GM23338 (cell line): ENCODE measurements at regions not wholly inside any gene's neighbourhood (a gene's known extent, or its start where the extent isn't known, plus 50 kb on each side); places are given as distances from the start of the nearest gene placed in this dataset.

Experiments used
- ATAC-seq: fragments of 200-7000 bp; cut with Tn5 transposase; 3 replicates; pipeline ENCODE4 v1.9.1; 2020
- DNase-seq: peaks from one replicate; pipeline ENCODE4 v3.0.0-alpha.2; 2015; ENCODE audit warnings: low spot score
- H2AFZ ChIP-seq: fragments of 200-600 bp; sonication (generic); 2 replicates; pipeline ENCODE4 v1.8.0; 2016; ENCODE audit warnings: antibody characterized with exemption, mild to moderate bottlenecking, moderate library complexity
- H3F3A ChIP-seq: fragments of 200-600 bp; sonication (generic); replicated peaks from 2 replicates; pipeline ENCODE4 v1.8.0; 2017; ENCODE audit warnings: antibody characterized with exemption, mixed run types, low read depth
- H3K27ac ChIP-seq: fragments of 200-600 bp; sonication (generic); 2 replicates; pipeline ENCODE4 v1.6.1; 2016; ENCODE audit warnings: low read depth
- H3K27me3 ChIP-seq: fragments of 200-600 bp; sonication (generic); 2 replicates; pipeline ENCODE4 v1.8.0; 2016; ENCODE audit warnings: mild to moderate bottlenecking, mixed run types, moderate library complexity; ENCODE audit not compliant: insufficient read depth
- H3K36me3 ChIP-seq: fragments of 200-600 bp; sonication (generic); 2 replicates; pipeline ENCODE4 v1.8.0; 2016; ENCODE audit warnings: mild to moderate bottlenecking; ENCODE audit not compliant: insufficient read depth
- H3K4me1 ChIP-seq: fragments of 200-600 bp; sonication (generic); 2 replicates; pipeline ENCODE4 v1.8.0; 2016; ENCODE audit warnings: mild to moderate bottlenecking, moderate library complexity; ENCODE audit not compliant: insufficient read depth
- H3K4me2 ChIP-seq: fragments of 200-600 bp; sonication (generic); 2 replicates; pipeline ENCODE4 v1.7.1; 2017; ENCODE audit warnings: mixed run types
- H3K4me3 ChIP-seq: fragments of 200-600 bp; sonication (generic); 2 replicates; pipeline ENCODE4 v1.6.1; 2016; ENCODE audit warnings: mixed run types
- H3K79me2 ChIP-seq: fragments of 200-600 bp; sonication (generic); replicated peaks from 2 replicates; pipeline ENCODE4 v1.8.0; 2017; ENCODE audit warnings: mild to moderate bottlenecking; ENCODE audit not compliant: insufficient read depth
- H3K9me2 ChIP-seq: fragments of 200-600 bp; sonication (generic); 2 replicates; pipeline ENCODE4 v1.8.0; 2017; ENCODE audit not compliant: insufficient read depth
- H4K20me1 ChIP-seq: fragments of 200-600 bp; sonication (generic); replicated peaks from 2 replicates; pipeline ENCODE4 v1.8.0; 2017; ENCODE audit warnings: mild to moderate bottlenecking; ENCODE audit not compliant: insufficient read depth
- H3K27ac Mint-ChIP-seq: 2 replicates; pipeline ENCODE4 v1.8.0; 2020; ENCODE audit warnings: inconsistent platforms, mild to moderate bottlenecking, moderate library complexity, mixed read lengths
- H3K27me3 Mint-ChIP-seq: 3 replicates; pipeline ENCODE4 v1.8.0; 2022; ENCODE audit warnings: low read depth, mild to moderate bottlenecking, moderate library complexity, mixed read lengths, inconsistent platforms; ENCODE audit not compliant: insufficient read depth, poor library complexity
- H3K36me3 Mint-ChIP-seq: 3 replicates; pipeline ENCODE4 v1.8.0; 2021; ENCODE audit warnings: low read depth, mild to moderate bottlenecking, inconsistent platforms, moderate library complexity, mixed read lengths
- H3K4me1 Mint-ChIP-seq: 3 replicates; pipeline ENCODE4 v1.8.0; 2020; ENCODE audit warnings: mild to moderate bottlenecking, inconsistent platforms, mixed read lengths
- H3K4me3 Mint-ChIP-seq: 3 replicates; pipeline ENCODE4 v1.8.0; 2021; ENCODE audit warnings: moderate library complexity, mild to moderate bottlenecking, inconsistent platforms, mixed read lengths
- H3K9me3 Mint-ChIP-seq: 3 replicates; pipeline ENCODE4 v1.8.0; 2020; ENCODE audit warnings: moderate library complexity, mild to moderate bottlenecking, inconsistent platforms, mixed read lengths
- CREB1 ChIP-seq: fragments of 250-450 bp; sonication (Bioruptor Pico); IDR thresholded peaks from 2 replicates; pipeline ENCODE4 v1.5.0; 2020; ENCODE audit warnings: low read depth, mild to moderate bottlenecking, moderate library complexity
- CTCF ChIP-seq, 2 experiments: fragments of 200-600 bp in 1 of 2; sonication (generic) in 1 of 2; conservative IDR thresholded peaks; 2 replicates each; pipeline versions ENCODE4 v1.5.1 to v1.6.1; 2016 to 2017; ENCODE audit warnings: antibody characterized with exemption in 2 of 2, low read depth in 2 of 2, mild to moderate bottlenecking in 2 of 2, moderate library complexity in 1 of 2
- ETS1 ChIP-seq: IDR thresholded peaks from 2 replicates; pipeline ENCODE4 v1.6.1; 2016; ENCODE audit warnings: antibody characterized with exemption
- EZH2 ChIP-seq: fragments of 200-600 bp; sonication (generic); IDR thresholded peaks from one replicate; pipeline ENCODE4 v1.8.0; 2017; ENCODE audit warnings: antibody characterized with exemption, mild to moderate bottlenecking, low read depth; ENCODE audit not compliant: unreplicated experiment
- EZH2phosphoT487 ChIP-seq: fragments of 200-600 bp; sonication (generic); IDR thresholded peaks from one replicate; pipeline ENCODE4 v1.8.1; 2018; ENCODE audit warnings: antibody characterized with exemption; ENCODE audit not compliant: unreplicated experiment
- JUNB ChIP-seq: IDR thresholded peaks from one replicate; pipeline ENCODE4 v1.6.1; 2016; ENCODE audit warnings: antibody characterized with exemption; ENCODE audit not compliant: unreplicated experiment
- NANOG ChIP-seq: IDR thresholded peaks from 2 replicates; pipeline ENCODE4 v1.6.1; 2016; ENCODE audit warnings: antibody characterized with exemption, borderline replicate concordance
- POLR2AphosphoS5 ChIP-seq: IDR thresholded peaks from 2 replicates; pipeline ENCODE4 v1.6.1; 2016; ENCODE audit warnings: antibody characterized with exemption, low read depth
- STAT1 ChIP-seq: IDR thresholded peaks from one replicate; pipeline ENCODE4 v1.6.1; 2016; ENCODE audit warnings: antibody characterized with exemption; ENCODE audit not compliant: unreplicated experiment
- ZNF114 ChIP-seq: fragments of 250-450 bp; sonication (Bioruptor Pico); IDR thresholded peaks from 2 replicates; pipeline ENCODE4 v1.5.0; 2020; ENCODE audit warnings: mild to moderate bottlenecking, moderate library complexity
- ZNF331 ChIP-seq: fragments of 250-450 bp; sonication (Bioruptor Pico); IDR thresholded peaks from 2 replicates; pipeline ENCODE4 v1.5.0; 2020; ENCODE audit warnings: low read depth, mild to moderate bottlenecking, moderate library complexity
- TF ChIP-seq, protein P1 (sequence below): IDR thresholded peaks from one replicate; pipeline ENCODE4 v1.6.1; 2018; ENCODE audit warnings: antibody characterized with exemption; ENCODE audit not compliant: unreplicated experiment
- TF ChIP-seq, protein P2 (sequence below): fragments of 250-450 bp; sonication (Bioruptor Pico); IDR thresholded peaks from 2 replicates; pipeline ENCODE4 v1.5.0; 2020; ENCODE audit warnings: mild to moderate bottlenecking, moderate library complexity

DNA sequence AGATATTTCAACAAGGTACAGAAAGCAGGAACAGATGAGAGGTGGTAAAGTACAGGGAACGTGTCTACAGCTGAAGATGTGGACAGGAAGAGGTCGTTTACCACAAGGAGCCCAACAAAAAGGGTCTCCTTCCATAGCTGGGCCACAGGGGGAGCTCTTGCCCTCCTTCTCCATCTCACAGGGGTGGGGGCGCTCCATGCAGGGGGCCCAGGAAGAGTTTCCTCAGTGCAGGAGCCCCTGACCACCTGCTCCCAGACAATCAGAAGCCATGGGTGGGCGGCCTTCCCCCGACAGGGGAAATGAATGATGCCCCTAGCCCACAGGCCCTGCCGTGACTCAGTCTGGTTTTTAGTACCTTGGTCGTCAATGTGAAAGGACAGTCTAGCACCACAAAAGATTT, 163.6 kb upstream of the ZNF516 start:
- TF ChIP-seq POLR2AphosphoS5 (no peak), ZNF114 (CRISPR knock-in tag) (no peak), STAT1 (no peak), ETS1 (no peak), EZH2phosphoT487 (no peak), JUNB (no peak), NANOG (no peak), ZNF331 (CRISPR knock-in tag) (no peak), EZH2 (no peak), CTCF (conservative IDR thresholded peaks at IDR 0.05; ENCODE audit: low read depth in 2 of 2) (peak; percentile 76 to 86), CREB1 (CRISPR knock-in tag) (no peak)
- TF ChIP-seq, protein P1, sequence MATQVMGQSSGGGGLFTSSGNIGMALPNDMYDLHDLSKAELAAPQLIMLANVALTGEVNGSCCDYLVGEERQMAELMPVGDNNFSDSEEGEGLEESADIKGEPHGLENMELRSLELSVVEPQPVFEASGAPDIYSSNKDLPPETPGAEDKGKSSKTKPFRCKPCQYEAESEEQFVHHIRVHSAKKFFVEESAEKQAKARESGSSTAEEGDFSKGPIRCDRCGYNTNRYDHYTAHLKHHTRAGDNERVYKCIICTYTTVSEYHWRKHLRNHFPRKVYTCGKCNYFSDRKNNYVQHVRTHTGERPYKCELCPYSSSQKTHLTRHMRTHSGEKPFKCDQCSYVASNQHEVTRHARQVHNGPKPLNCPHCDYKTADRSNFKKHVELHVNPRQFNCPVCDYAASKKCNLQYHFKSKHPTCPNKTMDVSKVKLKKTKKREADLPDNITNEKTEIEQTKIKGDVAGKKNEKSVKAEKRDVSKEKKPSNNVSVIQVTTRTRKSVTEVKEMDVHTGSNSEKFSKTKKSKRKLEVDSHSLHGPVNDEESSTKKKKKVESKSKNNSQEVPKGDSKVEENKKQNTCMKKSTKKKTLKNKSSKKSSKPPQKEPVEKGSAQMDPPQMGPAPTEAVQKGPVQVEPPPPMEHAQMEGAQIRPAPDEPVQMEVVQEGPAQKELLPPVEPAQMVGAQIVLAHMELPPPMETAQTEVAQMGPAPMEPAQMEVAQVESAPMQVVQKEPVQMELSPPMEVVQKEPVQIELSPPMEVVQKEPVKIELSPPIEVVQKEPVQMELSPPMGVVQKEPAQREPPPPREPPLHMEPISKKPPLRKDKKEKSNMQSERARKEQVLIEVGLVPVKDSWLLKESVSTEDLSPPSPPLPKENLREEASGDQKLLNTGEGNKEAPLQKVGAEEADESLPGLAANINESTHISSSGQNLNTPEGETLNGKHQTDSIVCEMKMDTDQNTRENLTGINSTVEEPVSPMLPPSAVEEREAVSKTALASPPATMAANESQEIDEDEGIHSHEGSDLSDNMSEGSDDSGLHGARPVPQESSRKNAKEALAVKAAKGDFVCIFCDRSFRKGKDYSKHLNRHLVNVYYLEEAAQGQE: no peak
- TF ChIP-seq, protein P2, sequence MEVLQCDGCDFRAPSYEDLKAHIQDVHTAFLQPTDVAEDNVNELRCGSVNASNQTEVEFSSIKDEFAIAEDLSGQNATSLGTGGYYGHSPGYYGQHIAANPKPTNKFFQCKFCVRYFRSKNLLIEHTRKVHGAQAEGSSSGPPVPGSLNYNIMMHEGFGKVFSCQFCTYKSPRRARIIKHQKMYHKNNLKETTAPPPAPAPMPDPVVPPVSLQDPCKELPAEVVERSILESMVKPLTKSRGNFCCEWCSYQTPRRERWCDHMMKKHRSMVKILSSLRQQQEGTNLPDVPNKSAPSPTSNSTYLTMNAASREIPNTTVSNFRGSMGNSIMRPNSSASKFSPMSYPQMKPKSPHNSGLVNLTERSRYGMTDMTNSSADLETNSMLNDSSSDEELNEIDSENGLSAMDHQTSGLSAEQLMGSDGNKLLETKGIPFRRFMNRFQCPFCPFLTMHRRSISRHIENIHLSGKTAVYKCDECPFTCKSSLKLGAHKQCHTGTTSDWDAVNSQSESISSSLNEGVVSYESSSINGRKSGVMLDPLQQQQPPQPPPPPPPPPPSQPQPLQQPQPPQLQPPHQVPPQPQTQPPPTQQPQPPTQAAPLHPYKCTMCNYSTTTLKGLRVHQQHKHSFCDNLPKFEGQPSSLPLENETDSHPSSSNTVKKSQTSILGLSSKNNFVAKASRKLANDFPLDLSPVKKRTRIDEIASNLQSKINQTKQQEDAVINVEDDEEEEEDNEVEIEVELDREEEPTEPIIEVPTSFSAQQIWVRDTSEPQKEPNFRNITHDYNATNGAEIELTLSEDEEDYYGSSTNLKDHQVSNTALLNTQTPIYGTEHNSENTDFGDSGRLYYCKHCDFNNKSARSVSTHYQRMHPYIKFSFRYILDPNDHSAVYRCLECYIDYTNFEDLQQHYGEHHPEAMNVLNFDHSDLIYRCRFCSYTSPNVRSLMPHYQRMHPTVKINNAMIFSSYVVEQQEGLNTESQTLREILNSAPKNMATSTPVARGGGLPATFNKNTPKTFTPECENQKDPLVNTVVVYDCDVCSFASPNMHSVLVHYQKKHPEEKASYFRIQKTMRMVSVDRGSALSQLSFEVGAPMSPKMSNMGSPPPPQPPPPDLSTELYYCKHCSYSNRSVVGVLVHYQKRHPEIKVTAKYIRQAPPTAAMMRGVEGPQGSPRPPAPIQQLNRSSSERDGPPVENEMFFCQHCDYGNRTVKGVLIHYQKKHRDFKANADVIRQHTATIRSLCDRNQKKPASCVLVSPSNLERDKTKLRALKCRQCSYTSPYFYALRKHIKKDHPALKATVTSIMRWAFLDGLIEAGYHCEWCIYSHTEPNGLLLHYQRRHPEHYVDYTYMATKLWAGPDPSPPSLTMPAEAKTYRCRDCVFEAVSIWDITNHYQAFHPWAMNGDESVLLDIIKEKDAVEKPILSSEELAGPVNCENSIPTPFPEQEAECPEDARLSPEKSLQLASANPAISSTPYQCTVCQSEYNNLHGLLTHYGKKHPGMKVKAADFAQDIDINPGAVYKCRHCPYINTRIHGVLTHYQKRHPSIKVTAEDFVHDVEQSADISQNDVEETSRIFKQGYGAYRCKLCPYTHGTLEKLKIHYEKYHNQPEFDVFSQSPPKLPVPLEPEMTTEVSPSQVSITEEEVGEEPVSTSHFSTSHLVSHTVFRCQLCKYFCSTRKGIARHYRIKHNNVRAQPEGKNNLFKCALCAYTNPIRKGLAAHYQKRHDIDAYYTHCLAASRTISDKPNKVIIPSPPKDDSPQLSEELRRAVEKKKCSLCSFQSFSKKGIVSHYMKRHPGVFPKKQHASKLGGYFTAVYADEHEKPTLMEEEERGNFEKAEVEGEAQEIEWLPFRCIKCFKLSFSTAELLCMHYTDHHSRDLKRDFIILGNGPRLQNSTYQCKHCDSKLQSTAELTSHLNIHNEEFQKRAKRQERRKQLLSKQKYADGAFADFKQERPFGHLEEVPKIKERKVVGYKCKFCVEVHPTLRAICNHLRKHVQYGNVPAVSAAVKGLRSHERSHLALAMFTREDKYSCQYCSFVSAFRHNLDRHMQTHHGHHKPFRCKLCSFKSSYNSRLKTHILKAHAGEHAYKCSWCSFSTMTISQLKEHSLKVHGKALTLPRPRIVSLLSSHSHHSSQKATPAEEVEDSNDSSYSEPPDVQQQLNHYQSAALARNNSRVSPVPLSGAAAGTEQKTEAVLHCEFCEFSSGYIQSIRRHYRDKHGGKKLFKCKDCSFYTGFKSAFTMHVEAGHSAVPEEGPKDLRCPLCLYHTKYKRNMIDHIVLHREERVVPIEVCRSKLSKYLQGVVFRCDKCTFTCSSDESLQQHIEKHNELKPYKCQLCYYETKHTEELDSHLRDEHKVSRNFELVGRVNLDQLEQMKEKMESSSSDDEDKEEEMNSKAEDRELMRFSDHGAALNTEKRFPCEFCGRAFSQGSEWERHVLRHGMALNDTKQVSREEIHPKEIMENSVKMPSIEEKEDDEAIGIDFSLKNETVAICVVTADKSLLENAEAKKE (CRISPR knock-in tag): 0 out of 2 replicates have a peak, but pooled peaks have one; percentile 31
- Histone ChIP-seq H3K79me2 (no peaks in the 10 kb centered on the region), H3K4me2 (no peak overlapping the region), H3F3A (no peaks in the 10 kb centered on the region), H3K27ac (no peak overlapping the region), H2AFZ (peak overlapping the region; percentile 9; the same call in 1 of the 2 replicates), H3K27me3 (no peaks in the 10 kb centered on the region), H4K20me1 (no peaks in the 10 kb centered on the region), H3K36me3 (no peaks in the 10 kb centered on the region), H3K9me2 (no peaks in the 10 kb centered on the region), H3K4me1 (peaks cover 10% of the 10 kb centered on the region), H3K4me3 (no peak overlapping the region)
- DNase-seq (peak; percentile 87), ATAC-seq (peak; percentile 98)
- Mint-ChIP-seq H3K9me3 (0 out of 3 replicates have a peak, but pooled peaks cover 2% of the 10 kb centered on the region), H3K36me3 (no peaks in the 10 kb centered on the region), H3K27ac (no peak overlapping the region), H3K4me3 (no peak overlapping the region), H3K4me1 (peaks cover 20% of the 10 kb centered on the region), H3K27me3 (peaks cover 2% of the 10 kb centered on the region)
